ENCODE measurements at regions not wholly inside any gene's neighbourhood (a gene's known extent, or its start where the extent isn't known, plus 50 kb on each side); places are given as distances from the start of the nearest gene placed in this dataset.
A peak's percentile ranks its signal among the peaks of the same experiment; 100 is the strongest.
"Not testable (repeated sequence)": the region's sequence is repeated elsewhere in the genome, so short reads cannot be mapped to it uniquely, and the experiment has no call there.

GRCh38 chr7:12004581-12004980 lies 172.6 kb upstream of the THSD7A start:
- no peak for DNase-seq (ENCODE audit: low read depth)

- DNase-seq (ENCODE audit: low read depth): no peak
Measured at GRCh38 chr7:12007576-12007975, 175.6 kb upstream of the THSD7A start.

GRCh38 chr7:12013983-12014382 lies 182.0 kb upstream of the THSD7A start:
- DNase-seq (ENCODE audit: low read depth): no peak

GRCh38 chr7:12016439-12016838 lies 184.4 kb upstream of the THSD7A start:
- no peak for DNase-seq (ENCODE audit: low read depth)

GRCh38 chr7:12017046-12017445 lies 185.0 kb upstream of the THSD7A start:
- DNase-seq (ENCODE audit: low read depth): no peak

- DNase-seq (ENCODE audit: low read depth): not testable (repeated sequence)
Measured at GRCh38 chr7:12022011-12022410, 189.1 kb upstream of the TMEM106B start.

- DNase-seq (ENCODE audit: low read depth): no peak
Measured at GRCh38 chr7:12025246-12025645, 185.8 kb upstream of the TMEM106B start.

- DNase-seq (ENCODE audit: low read depth): no peak
Measured at GRCh38 chr7:12028508-12028907, 182.6 kb upstream of the TMEM106B start.

- no peak for DNase-seq (ENCODE audit: low read depth)
Measured at GRCh38 chr7:12030116-12030515, 181.0 kb upstream of the TMEM106B start.

- DNase-seq (ENCODE audit: low read depth): no peak
Measured at GRCh38 chr7:12031186-12031585, 179.9 kb upstream of the TMEM106B start.

GRCh38 chr7:12031638-12032037 lies 179.5 kb upstream of the TMEM106B start:
- DNase-seq (ENCODE audit: low read depth): no peak

- DNase-seq (ENCODE audit: low read depth): no peak
Measured at GRCh38 chr7:12032146-12032545, 178.9 kb upstream of the TMEM106B start.

GRCh38 chr7:12043457-12043856 lies 167.6 kb upstream of the TMEM106B start:
- DNase-seq (ENCODE audit: low read depth): not testable (repeated sequence)

GRCh38 chr7:12052211-12052610 lies 158.9 kb upstream of the TMEM106B start:
- DNase-seq (ENCODE audit: low read depth): no peak

- DNase-seq (ENCODE audit: low read depth): no peak
Measured at GRCh38 chr7:12053561-12053960, 157.5 kb upstream of the TMEM106B start.

- no peak for DNase-seq (ENCODE audit: low read depth)
Measured at GRCh38 chr7:12054830-12055229, 156.3 kb upstream of the TMEM106B start.

GRCh38 chr7:12056381-12056780 lies 154.7 kb upstream of the TMEM106B start:
- DNase-seq (ENCODE audit: low read depth): no peak

GRCh38 chr7:12056977-12057376 lies 154.1 kb upstream of the TMEM106B start:
- DNase-seq (ENCODE audit: low read depth): no peak

- DNase-seq (ENCODE audit: low read depth): no peak
Measured at GRCh38 chr7:12062062-12062461, 149.0 kb upstream of the TMEM106B start.

- DNase-seq (ENCODE audit: low read depth): no peak
Measured at GRCh38 chr7:12064586-12065127, 146.4 kb upstream of the TMEM106B start.

GRCh38 chr7:12066004-12066403 lies 145.1 kb upstream of the TMEM106B start:
- no peak for DNase-seq (ENCODE audit: low read depth)

- no peak for DNase-seq (ENCODE audit: low read depth)
Measured at GRCh38 chr7:12066521-12066920, 144.6 kb upstream of the TMEM106B start.

GRCh38 chr7:12067156-12067831 lies 143.8 kb upstream of the TMEM106B start:
- DNase-seq (ENCODE audit: low read depth): peak; percentile 53

GRCh38 chr7:12069757-12070156 lies 141.3 kb upstream of the TMEM106B start:
- no peak for DNase-seq (ENCODE audit: low read depth)
